ENCODE measurements at regions not wholly inside any gene's neighbourhood (a gene's known extent, or its start where the extent isn't known, plus 50 kb on each side); places are given as distances from the start of the nearest gene placed in this dataset.

DNA sequence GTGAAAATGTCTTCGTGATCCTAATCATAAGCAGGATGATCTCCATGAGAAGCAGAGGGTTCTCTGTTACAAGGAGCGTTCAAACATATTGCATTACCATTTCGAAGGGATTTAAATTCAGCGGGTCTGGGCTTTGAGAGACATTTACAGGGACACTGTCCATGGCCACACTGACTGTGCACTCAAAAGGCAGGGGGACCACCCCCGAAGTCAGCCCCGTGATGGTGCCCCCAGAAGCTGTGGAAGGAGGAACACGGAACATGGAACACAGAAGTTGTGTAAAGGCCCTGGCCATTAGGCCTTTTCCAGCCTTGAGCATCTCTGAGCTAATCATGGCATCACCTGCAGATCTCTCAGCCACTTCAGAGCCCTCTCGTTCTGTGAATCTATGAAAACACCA is 268.4 kb upstream of the MYT1L start:
- TF ChIP-seq POLR2AphosphoS5 (IDR thresholded peaks at IDR 0.05; ENCODE audit: low read depth, low read length) (no peak), RFX5 (IDR thresholded peaks at IDR 0.05; ENCODE audit: low read length) (no peak), MXI1 (IDR thresholded peaks at IDR 0.05; ENCODE audit: low read depth, low read length) (no peak), TCF12 (IDR thresholded peaks at IDR 0.05) (no peak), NRF1 (IDR thresholded peaks at IDR 0.05; ENCODE audit: low read depth, low read length) (no peak), YY1 (IDR thresholded peaks at IDR 0.05; ENCODE audit: low read depth) (no peak), SMC3 (IDR thresholded peaks at IDR 0.05; ENCODE audit: low read depth, low read length) (no peak)
- TF ChIP-seq, protein P1, sequence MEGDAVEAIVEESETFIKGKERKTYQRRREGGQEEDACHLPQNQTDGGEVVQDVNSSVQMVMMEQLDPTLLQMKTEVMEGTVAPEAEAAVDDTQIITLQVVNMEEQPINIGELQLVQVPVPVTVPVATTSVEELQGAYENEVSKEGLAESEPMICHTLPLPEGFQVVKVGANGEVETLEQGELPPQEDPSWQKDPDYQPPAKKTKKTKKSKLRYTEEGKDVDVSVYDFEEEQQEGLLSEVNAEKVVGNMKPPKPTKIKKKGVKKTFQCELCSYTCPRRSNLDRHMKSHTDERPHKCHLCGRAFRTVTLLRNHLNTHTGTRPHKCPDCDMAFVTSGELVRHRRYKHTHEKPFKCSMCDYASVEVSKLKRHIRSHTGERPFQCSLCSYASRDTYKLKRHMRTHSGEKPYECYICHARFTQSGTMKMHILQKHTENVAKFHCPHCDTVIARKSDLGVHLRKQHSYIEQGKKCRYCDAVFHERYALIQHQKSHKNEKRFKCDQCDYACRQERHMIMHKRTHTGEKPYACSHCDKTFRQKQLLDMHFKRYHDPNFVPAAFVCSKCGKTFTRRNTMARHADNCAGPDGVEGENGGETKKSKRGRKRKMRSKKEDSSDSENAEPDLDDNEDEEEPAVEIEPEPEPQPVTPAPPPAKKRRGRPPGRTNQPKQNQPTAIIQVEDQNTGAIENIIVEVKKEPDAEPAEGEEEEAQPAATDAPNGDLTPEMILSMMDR (IDR thresholded peaks at IDR 0.05) = no peak
- TF ChIP-seq, protein P2, sequence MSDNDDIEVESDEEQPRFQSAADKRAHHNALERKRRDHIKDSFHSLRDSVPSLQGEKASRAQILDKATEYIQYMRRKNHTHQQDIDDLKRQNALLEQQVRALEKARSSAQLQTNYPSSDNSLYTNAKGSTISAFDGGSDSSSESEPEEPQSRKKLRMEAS (IDR thresholded peaks at IDR 0.05; ENCODE audit: low read depth) = no peak
